Choroid plexus epithelial cell (primary cell): ENCODE measurements at regions not wholly inside any gene's neighbourhood (a gene's known extent, or its start where the extent isn't known, plus 50 kb on each side); places are given as distances from the start of the nearest gene placed in this dataset.

Source experiments
- DNase-seq: peaks from one replicate; pipeline ENCODE4 v3.0.0-alpha.2; 2010; ENCODE audit warnings: low read depth
- H3K4me3 ChIP-seq: 2 replicates; pipeline ENCODE4 v1.5.1; 2011; ENCODE audit warnings: low read depth, mild to moderate bottlenecking, control low read depth, low read length, moderate library complexity
- TF ChIP-seq, protein P1 (sequence below): conservative IDR thresholded peaks from 2 replicates; pipeline ENCODE4 v1.5.1; 2011; ENCODE audit warnings: low read depth, mild to moderate bottlenecking, control low read depth, inconsistent platforms, low read length, moderate library complexity

DNA sequence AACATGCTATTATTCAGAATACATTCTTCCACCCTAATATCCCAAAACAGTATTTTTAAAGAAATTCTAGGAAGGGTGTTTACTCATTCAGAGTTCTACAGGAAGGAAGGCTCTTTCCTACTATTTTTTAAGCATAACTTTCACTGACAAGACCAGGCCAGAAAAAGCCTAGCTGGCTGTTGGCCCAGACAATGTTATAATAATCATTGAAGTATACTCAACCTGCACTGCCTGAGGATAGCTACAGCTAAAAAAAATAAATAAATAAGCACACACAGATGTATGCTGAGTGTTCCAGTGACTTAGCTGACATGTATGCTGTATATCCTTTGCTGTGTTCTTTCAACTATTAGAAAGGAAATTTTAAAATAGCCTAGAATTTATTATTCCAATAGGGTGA, 145.8 kb upstream of the SPRY1 start:
- DNase-seq: peak; percentile 75
- TF ChIP-seq, protein P1, sequence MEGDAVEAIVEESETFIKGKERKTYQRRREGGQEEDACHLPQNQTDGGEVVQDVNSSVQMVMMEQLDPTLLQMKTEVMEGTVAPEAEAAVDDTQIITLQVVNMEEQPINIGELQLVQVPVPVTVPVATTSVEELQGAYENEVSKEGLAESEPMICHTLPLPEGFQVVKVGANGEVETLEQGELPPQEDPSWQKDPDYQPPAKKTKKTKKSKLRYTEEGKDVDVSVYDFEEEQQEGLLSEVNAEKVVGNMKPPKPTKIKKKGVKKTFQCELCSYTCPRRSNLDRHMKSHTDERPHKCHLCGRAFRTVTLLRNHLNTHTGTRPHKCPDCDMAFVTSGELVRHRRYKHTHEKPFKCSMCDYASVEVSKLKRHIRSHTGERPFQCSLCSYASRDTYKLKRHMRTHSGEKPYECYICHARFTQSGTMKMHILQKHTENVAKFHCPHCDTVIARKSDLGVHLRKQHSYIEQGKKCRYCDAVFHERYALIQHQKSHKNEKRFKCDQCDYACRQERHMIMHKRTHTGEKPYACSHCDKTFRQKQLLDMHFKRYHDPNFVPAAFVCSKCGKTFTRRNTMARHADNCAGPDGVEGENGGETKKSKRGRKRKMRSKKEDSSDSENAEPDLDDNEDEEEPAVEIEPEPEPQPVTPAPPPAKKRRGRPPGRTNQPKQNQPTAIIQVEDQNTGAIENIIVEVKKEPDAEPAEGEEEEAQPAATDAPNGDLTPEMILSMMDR: no peak
- no peak overlapping the region for H3K4me3 ChIP-seq

DNA sequence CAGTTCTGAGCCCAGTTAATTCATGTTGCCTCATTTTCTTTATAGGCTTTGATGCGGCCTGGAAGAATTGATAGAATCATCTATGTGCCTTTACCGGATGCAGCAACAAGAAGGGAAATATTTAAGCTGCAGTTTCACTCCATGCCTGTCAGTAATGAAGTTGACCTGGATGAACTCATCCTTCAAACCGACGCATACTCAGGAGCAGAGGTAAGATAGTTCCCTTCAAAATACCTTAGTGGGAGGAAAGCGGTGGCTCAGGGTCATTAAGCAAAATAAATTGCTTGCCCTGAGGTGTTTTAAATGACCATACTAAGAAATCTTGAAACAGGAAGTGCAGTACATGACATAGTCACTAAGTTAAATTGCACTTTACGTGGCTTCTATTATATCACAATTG, 140.6 kb upstream of the SPRY1 start:
- DNase-seq: no peak
- TF ChIP-seq, protein P1: no peak
- H3K4me3 ChIP-seq: no peak overlapping the region

DNA sequence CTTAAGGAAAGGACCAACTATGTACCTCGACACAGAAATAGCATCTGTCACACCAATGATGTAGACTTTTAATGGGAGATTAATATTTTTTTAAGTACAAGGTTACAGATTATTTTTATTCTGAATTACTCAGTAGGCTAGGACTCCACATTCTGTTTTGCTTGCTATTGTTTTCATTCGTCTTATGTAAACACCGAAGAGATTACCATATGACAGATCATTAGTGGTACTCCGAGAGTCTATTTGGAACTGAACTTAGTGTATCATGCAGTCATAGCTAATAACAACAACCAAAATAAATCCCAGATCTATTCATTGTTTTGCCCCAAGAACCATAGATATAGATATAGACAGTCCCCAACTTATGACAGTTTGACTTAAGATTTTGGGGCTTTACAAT, 139.7 kb upstream of the SPRY1 start:
- no peak for DNase-seq
- no peak overlapping the region for H3K4me3 ChIP-seq
- TF ChIP-seq, protein P1: no peak

DNA sequence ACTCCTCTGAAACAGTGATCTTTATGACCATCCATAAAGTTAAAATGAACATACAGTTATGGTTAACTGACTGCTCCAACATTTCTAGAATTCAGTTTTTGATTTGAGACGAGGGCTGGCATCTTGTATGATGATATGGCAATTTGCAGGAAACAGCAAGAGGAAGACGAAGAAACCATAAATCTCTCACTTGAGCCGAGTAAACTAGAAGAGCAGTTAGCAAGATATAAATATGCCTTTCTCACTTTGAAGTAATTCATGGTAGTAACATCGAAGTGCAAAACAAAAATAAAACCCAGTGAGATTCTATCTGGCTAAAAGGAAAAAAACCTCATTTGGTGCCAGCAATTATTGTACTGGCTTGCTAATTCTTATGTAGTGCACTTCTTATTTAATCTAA, 139.0 kb upstream of the SPRY1 start:
- DNase-seq: no peak
- TF ChIP-seq, protein P1: no peak
- no peak overlapping the region for H3K4me3 ChIP-seq

DNA sequence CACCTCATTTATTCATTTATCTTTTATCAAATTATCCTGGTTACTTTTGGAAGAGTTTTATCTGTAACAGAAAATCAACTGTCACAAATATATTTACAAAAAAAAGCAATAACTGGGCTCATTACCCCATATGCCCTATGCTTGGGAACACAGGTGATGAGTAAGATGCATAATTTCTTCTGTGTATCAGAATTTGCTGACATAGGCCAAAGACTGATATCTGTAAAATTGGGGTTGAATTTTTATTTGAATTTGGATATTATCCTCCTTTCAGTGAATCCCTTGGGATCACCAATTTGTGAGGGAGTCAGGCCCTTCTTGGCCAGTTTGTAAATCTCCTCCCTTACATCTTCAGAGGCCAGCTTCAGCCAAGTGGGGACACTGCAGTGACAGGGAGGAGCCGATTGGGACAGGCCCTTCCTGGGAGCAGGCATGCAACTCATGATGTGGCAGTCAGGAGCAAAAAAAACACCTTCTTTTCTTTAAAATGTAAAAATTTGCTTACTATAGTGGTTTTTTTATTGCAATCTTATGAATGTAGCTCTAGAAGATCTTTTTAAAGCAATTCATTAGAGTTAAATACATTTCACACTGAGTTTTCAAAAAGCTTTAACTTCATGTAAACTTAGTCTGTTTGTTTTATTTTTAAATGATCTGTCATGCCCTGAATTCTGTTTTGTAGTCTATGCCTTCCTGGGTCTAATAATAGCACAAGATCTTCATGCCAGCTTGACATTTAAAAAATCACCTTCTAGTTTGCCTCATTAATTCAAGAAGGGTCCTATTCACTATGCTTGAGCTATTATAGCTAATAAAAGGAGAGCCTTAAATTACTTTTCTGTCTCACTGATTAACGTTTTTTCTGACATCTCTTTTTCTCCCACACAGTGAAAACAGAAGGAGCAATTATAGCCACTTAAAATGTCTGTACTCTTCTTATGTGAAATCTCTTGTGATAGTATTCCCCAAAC, 136.6 kb upstream of the SPRY1 start:
- TF ChIP-seq, protein P1: no peak
- H3K4me3 ChIP-seq: no peak overlapping the region
- DNase-seq: no peak

DNA sequence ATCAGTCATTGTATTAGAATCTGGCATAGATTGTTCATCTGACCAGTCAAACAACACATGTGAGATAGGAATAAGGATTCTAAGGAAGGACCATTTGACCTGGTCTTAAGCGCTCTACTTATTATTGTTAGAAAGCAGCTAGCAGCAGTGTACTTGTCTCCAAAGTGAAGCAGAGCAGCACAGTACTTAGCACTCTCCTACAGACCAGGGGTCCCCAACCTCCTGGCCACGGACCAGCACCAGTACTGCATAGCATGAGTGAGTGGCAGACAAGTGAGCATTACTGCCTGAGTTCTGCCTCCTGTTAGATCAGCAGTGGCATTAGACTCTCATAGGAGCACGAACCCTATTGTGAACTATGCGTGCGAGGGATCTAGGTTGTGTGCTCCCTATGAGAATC, 135.9 kb upstream of the SPRY1 start:
- TF ChIP-seq, protein P1: no peak
- no peak overlapping the region for H3K4me3 ChIP-seq
- no peak for DNase-seq

DNA sequence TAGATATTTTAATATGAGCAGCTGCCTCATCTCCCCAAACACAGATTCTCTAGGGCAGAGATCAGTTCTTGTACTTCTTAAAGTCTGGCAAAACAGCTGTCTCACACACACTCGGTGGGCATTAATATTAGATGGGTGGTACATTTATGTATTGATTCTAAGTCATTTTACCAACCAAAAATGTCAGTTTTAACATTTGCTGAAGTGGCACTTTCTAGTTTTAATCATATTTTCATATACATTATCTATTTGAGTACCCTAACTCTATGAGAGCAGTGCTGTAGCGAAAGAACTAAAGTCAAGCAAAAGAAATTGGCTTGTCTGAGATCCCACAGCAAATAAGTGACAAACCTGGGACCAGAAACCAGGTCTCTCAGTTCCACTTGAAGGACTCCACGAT, 134.5 kb upstream of the SPRY1 start:
- TF ChIP-seq, protein P1: no peak
- no peak overlapping the region for H3K4me3 ChIP-seq
- no peak for DNase-seq
